ENCODE measurements at regions not wholly inside any gene's neighbourhood (a gene's known extent, or its start where the extent isn't known, plus 50 kb on each side); places are given as distances from the start of the nearest gene placed in this dataset.

GRCh38 chr5:25891691-25892090, 1146.7 kb downstream of the CDH9 start:
- H4K20me1 ChIP-seq (ENCODE audit: control insufficient read depth, extremely low read depth, insufficient read depth, low read length), result no peaks in the 10 kb centered on the region
- no peaks in the 10 kb centered on the region for H3K36me3 ChIP-seq (ENCODE audit: control insufficient read depth, insufficient read depth, low read length)
- no peak overlapping the region for H2AFZ ChIP-seq (ENCODE audit: low read length)
- no peaks in the 10 kb centered on the region for H3K9me3 ChIP-seq (ENCODE audit: control insufficient read depth, insufficient read depth, low read depth, low read length)
- no peak overlapping the region for H3K27ac ChIP-seq (ENCODE audit: insufficient read depth, low read length)
- no peaks in the 10 kb centered on the region for H3K27me3 ChIP-seq (ENCODE audit: control insufficient read depth, insufficient read depth, low read length)
- no peak overlapping the region for H3K4me3 ChIP-seq (replicated peaks in 1 of 4; ENCODE audit: control extremely low read depth in 1 of 4, insufficient read depth in 1 of 4, low read depth in 3 of 4, low read length in 4 of 4)
- H3K79me2 ChIP-seq (ENCODE audit: control insufficient read depth, insufficient read depth, low read length), result no peaks in the 10 kb centered on the region
- DNase-seq (ENCODE audit: low read depth in 2 of 2), result no peak
- no peak for TF ChIP-seq EZH2 (IDR thresholded peaks at IDR 0.05; ENCODE audit: low read length, missing control alignments)
- TF ChIP-seq, protein P1, sequence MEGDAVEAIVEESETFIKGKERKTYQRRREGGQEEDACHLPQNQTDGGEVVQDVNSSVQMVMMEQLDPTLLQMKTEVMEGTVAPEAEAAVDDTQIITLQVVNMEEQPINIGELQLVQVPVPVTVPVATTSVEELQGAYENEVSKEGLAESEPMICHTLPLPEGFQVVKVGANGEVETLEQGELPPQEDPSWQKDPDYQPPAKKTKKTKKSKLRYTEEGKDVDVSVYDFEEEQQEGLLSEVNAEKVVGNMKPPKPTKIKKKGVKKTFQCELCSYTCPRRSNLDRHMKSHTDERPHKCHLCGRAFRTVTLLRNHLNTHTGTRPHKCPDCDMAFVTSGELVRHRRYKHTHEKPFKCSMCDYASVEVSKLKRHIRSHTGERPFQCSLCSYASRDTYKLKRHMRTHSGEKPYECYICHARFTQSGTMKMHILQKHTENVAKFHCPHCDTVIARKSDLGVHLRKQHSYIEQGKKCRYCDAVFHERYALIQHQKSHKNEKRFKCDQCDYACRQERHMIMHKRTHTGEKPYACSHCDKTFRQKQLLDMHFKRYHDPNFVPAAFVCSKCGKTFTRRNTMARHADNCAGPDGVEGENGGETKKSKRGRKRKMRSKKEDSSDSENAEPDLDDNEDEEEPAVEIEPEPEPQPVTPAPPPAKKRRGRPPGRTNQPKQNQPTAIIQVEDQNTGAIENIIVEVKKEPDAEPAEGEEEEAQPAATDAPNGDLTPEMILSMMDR (conservative IDR thresholded peaks at IDR 0.05 in 1 of 2, IDR thresholded peaks at IDR 0.05 in 1 of 2; ENCODE audit: low read depth in 1 of 2, low read length in 2 of 2), result no peak
- H3K4me2 ChIP-seq (ENCODE audit: extremely low read depth, insufficient read depth, low read length), result no peak overlapping the region
- H3K9ac ChIP-seq (ENCODE audit: insufficient read depth, low read length), result no peak overlapping the region
- H3K4me1 ChIP-seq (ENCODE audit: control insufficient read depth, extremely low read depth, insufficient read depth, low read length), result no peaks in the 10 kb centered on the region

DNA sequence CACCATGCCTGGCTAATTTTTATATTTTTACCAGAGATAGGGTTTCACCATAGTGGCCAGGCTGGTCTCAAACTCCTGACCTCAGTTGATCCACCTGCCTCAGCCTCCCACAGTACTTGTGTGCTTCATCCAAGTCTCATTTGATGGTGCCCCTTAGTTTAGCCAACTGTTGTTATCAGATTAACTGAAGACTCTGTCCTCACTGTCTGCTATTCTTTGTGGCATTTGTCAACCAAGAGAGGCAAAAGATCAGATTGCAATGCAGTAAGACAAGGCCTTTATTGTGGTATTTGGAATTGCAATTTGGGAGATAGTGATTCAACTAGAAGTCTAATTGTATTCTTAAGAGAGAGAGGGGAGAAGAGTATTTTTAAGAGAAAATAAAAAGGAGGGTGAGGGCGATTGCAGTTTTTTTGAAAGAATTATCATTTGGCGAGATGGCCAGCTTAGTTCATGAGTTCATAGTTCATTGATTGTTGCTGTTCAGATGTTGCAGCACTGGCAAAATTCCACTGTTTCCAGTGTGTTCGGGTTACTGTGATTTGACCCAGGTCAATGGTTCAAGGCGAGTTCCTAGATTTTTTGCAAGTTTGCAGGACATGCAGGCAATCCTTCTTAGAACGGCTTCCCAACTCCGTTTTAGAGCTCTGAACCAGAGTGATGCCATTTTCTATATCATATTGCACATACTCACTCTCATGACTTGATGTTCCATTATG, 1156.9 kb downstream of the CDH9 start:
- H3K79me2 ChIP-seq (ENCODE audit: control insufficient read depth, insufficient read depth, low read length), result no peaks in the 10 kb centered on the region
- no peaks in the 10 kb centered on the region for H3K27me3 ChIP-seq (ENCODE audit: control insufficient read depth, insufficient read depth, low read length)
- no peak overlapping the region for H3K4me3 ChIP-seq (replicated peaks in 1 of 4; ENCODE audit: control extremely low read depth in 1 of 4, insufficient read depth in 1 of 4, low read depth in 3 of 4, low read length in 4 of 4)
- H3K36me3 ChIP-seq (ENCODE audit: control insufficient read depth, insufficient read depth, low read length), result no peaks in the 10 kb centered on the region
- no peaks in the 10 kb centered on the region for H3K9me3 ChIP-seq (ENCODE audit: control insufficient read depth, insufficient read depth, low read depth, low read length)
- H3K4me2 ChIP-seq (ENCODE audit: extremely low read depth, insufficient read depth, low read length), result no peak overlapping the region
- no peak overlapping the region for H2AFZ ChIP-seq (ENCODE audit: low read length)
- H3K4me1 ChIP-seq (ENCODE audit: control insufficient read depth, extremely low read depth, insufficient read depth, low read length), result no peaks in the 10 kb centered on the region
- no peaks in the 10 kb centered on the region for H4K20me1 ChIP-seq (ENCODE audit: control insufficient read depth, extremely low read depth, insufficient read depth, low read length)
- no peak for DNase-seq (ENCODE audit: low read depth in 2 of 2)
- no peak for TF ChIP-seq EZH2 (IDR thresholded peaks at IDR 0.05; ENCODE audit: low read length, missing control alignments)
- TF ChIP-seq, protein P1 (conservative IDR thresholded peaks at IDR 0.05 in 1 of 2, IDR thresholded peaks at IDR 0.05 in 1 of 2; ENCODE audit: low read depth in 1 of 2, low read length in 2 of 2), result no peak
- no peak overlapping the region for H3K27ac ChIP-seq (ENCODE audit: insufficient read depth, low read length)
- no peak overlapping the region for H3K9ac ChIP-seq (ENCODE audit: insufficient read depth, low read length)

DNA sequence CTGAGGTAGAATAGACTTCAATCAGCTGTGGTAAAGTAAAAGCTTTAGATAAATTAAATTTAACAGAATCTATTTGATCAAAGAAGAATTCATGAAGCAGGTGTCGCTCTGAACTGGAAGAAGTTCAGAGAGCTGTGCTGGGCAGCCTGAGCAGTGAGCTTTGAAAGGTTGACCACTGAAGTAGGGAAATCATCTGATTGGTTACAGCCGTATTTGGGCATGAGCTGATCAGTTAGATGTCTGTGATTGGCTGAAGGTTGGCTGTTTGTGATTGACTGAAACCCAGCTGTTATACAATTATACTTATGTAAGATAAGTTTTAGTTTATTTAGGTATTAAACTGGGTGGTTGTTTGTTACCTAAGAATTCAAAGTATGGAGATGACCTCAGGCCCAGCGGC, 1174.6 kb downstream of the CDH9 start:
- Histone ChIP-seq H3K4me2 (ENCODE audit: extremely low read depth, insufficient read depth, low read length) (no peak overlapping the region), H3K4me3 (replicated peaks in 1 of 4; ENCODE audit: control extremely low read depth in 1 of 4, insufficient read depth in 1 of 4, low read depth in 3 of 4, low read length in 4 of 4) (no peak overlapping the region), H3K36me3 (ENCODE audit: control insufficient read depth, insufficient read depth, low read length) (no peaks in the 10 kb centered on the region), H2AFZ (ENCODE audit: low read length) (no peak overlapping the region), H3K27me3 (ENCODE audit: control insufficient read depth, insufficient read depth, low read length) (no peaks in the 10 kb centered on the region), H3K9me3 (ENCODE audit: control insufficient read depth, insufficient read depth, low read depth, low read length) (no peaks in the 10 kb centered on the region), H3K4me1 (ENCODE audit: control insufficient read depth, extremely low read depth, insufficient read depth, low read length) (no peaks in the 10 kb centered on the region), H4K20me1 (ENCODE audit: control insufficient read depth, extremely low read depth, insufficient read depth, low read length) (no peaks in the 10 kb centered on the region), H3K27ac (ENCODE audit: insufficient read depth, low read length) (no peak overlapping the region), H3K9ac (ENCODE audit: insufficient read depth, low read length) (no peak overlapping the region), H3K79me2 (ENCODE audit: control insufficient read depth, insufficient read depth, low read length) (no peaks in the 10 kb centered on the region)
- TF ChIP-seq, protein P1 (conservative IDR thresholded peaks at IDR 0.05 in 1 of 2, IDR thresholded peaks at IDR 0.05 in 1 of 2; ENCODE audit: low read depth in 1 of 2, low read length in 2 of 2), result no peak
- no peak for TF ChIP-seq EZH2 (IDR thresholded peaks at IDR 0.05; ENCODE audit: low read length, missing control alignments)
- DNase-seq (ENCODE audit: low read depth in 2 of 2), result no peak
